B cell (primary cell): ENCODE measurements at regions not wholly inside any gene's neighbourhood (a gene's known extent, or its start where the extent isn't known, plus 50 kb on each side); places are given as distances from the start of the nearest gene placed in this dataset.
"Not testable (repeated sequence)": the region's sequence is repeated elsewhere in the genome, so short reads cannot be mapped to it uniquely, and the experiment has no call there.

Source experiments
- ATAC-seq: fragments of 200-7000 bp; cut with Tn5 transposase; one replicate; pipeline ENCODE4 v1.10.0; 2021; ENCODE audit warnings: low read depth, mild to moderate bottlenecking, moderate number of reproducible peaks, moderate library complexity
- CTCF ChIA-PET: fragments of 350-600 bp; sonication (Branson Sonifier 250); formaldehyde crosslinking; loops from one replicate; lab custom pipeline; 2021; ENCODE audit warnings: antibody characterized with exemption, inconsistent platforms; lab: Charles Lee
- POLR2A ChIA-PET: fragments of 350-600 bp; sonication (Branson Sonifier 250); formaldehyde crosslinking; loops from one replicate; lab custom pipeline; 2021; ENCODE audit warnings: antibody characterized with exemption; lab: Charles Lee
- DNase-seq: peaks from one replicate; pipeline ENCODE4 v3.0.0; 2013
- H2AFZ ChIP-seq: 2 replicates; pipeline ENCODE4 v1.6.1; 2012; ENCODE audit warnings: mild to moderate bottlenecking, low read depth, low read length; ENCODE audit not compliant: insufficient read depth, poor library complexity, severe bottlenecking
- H3K27ac ChIP-seq, 2 donors: 1 replicate in 1 of 2; 2 replicates in 1 of 2; pipeline ENCODE4 v1.5.1; 2012 to 2013; ENCODE audit warnings: low read length in 2 of 2, mild to moderate bottlenecking in 2 of 2, moderate library complexity in 1 of 2
- H3K27me3 ChIP-seq, 4 experiments: fragments of 200-600 bp in 1 of 4; sonication (generic) in 1 of 4; replicated peaks in 1 of 4; 1 replicate in 2 of 4; 2 replicates in 2 of 4; pipeline versions ENCODE4 v1.6.1 to v1.7.0; 2013 to 2016; ENCODE audit warnings: low read length in 3 of 4, mild to moderate bottlenecking in 2 of 4, mixed read lengths in 1 of 4, moderate library complexity in 1 of 4; ENCODE audit not compliant: insufficient read depth in 4 of 4, control insufficient read depth in 3 of 4; ENCODE audit errors: control extremely low read depth in 1 of 4
- H3K36me3 ChIP-seq, 2 experiments: replicated peaks in 1 of 2; 1 replicate in 1 of 2; 2 replicates in 1 of 2; pipeline versions ENCODE4 v1.6.1 to v1.7.1; 2013; ENCODE audit warnings: low read length in 1 of 2; ENCODE audit not compliant: insufficient read depth in 2 of 2, control insufficient read depth in 1 of 2; ENCODE audit errors: control extremely low read depth in 1 of 2, extremely low read depth in 1 of 2
- H3K4me1 ChIP-seq, 2 donors: fragments of 200-600 bp in 1 of 2; sonication (generic) in 1 of 2; 1 replicate in 1 of 2; 2 replicates in 1 of 2; pipeline versions ENCODE4 v1.5.1 to v1.6.1; 2013 to 2017; ENCODE audit warnings: low read length in 2 of 2; ENCODE audit not compliant: control insufficient read depth in 2 of 2, insufficient read depth in 2 of 2
- H3K4me2 ChIP-seq: replicated peaks from 2 replicates; pipeline ENCODE3; 2012; ENCODE audit warnings: mild to moderate bottlenecking, low read depth, low read length; ENCODE audit not compliant: poor library complexity, severe bottlenecking
- H3K4me3 ChIP-seq, 5 experiments: fragments of 200-600 bp in 1 of 5; sonication (generic) in 1 of 5; 1 replicate in 3 of 5; 2 replicates in 2 of 5; pipeline versions ENCODE4 v1.5.1 to v1.7.0; 2011 to 2016; ENCODE audit warnings: low read length in 4 of 5, mild to moderate bottlenecking in 4 of 5, low read depth in 2 of 5, control low read depth in 1 of 5, moderate library complexity in 1 of 5; ENCODE audit not compliant: insufficient read depth in 1 of 5; ENCODE audit errors: control extremely low read depth in 1 of 5, extremely low read depth in 1 of 5
- H3K79me2 ChIP-seq: fragments of 200-600 bp; sonication (generic); one replicate; pipeline ENCODE4 v1.6.0; 2016; ENCODE audit warnings: low read length; ENCODE audit not compliant: control insufficient read depth, insufficient read depth
- H3K9ac ChIP-seq: fragments of 200-600 bp; sonication (generic); 2 replicates; pipeline ENCODE4 v1.6.1; 2017; ENCODE audit warnings: mild to moderate bottlenecking, low read length, moderate library complexity
- H3K9me3 ChIP-seq, 3 donors: one replicate each; pipeline versions ENCODE4 v1.6.1 to v1.7.1; 2013; ENCODE audit warnings: low read length in 2 of 3; ENCODE audit not compliant: control insufficient read depth in 2 of 3, insufficient read depth in 1 of 3; ENCODE audit errors: control extremely low read depth in 1 of 3
- H4K20me1 ChIP-seq: 2 replicates; pipeline ENCODE4 v1.6.0; 2012; ENCODE audit warnings: mild to moderate bottlenecking, low read length; ENCODE audit not compliant: insufficient read depth, control insufficient read depth, poor library complexity, severe bottlenecking
- H3K27ac Mint-ChIP-seq: one replicate; pipeline ENCODE4 v1.8.0; 2021; ENCODE audit warnings: mixed read lengths
- H3K27me3 Mint-ChIP-seq: one replicate; pipeline ENCODE4 v1.8.0; 2021; ENCODE audit warnings: mixed read lengths
- H3K4me1 Mint-ChIP-seq: one replicate; pipeline ENCODE4 v1.8.0; 2021; ENCODE audit warnings: mixed read lengths
- H3K4me3 Mint-ChIP-seq: one replicate; pipeline ENCODE4 v1.8.0; 2021; ENCODE audit warnings: mixed read lengths
- H3K9me3 Mint-ChIP-seq: one replicate; pipeline ENCODE4 v1.8.0; 2022; ENCODE audit warnings: mixed read lengths; ENCODE audit not compliant: insufficient read depth
- WGBS: methylation state at CpG from one replicate; pipeline ENCODE4 v1.1.5; 2013; ENCODE audit warnings: missing lambda C conversion rate; ENCODE audit not compliant: insufficient coverage; 5-methylcytosine and 5-hydroxymethylcytosine counted together
- intact Hi-C: fragments of 100-400 bp; cut with micrococcal nuclease; formaldehyde crosslinking; loops from one replicate; pipeline ENCODE4 v1.10.0; 2022

GRCh38 chr21:9776286-9777020, 744.9 kb upstream of the TPTE start:
- H3K4me1 Mint-ChIP-seq, H3K27ac ChIP-seq, H3K4me2 ChIP-seq, H3K27me3 ChIP-seq, intact Hi-C loops, CTCF ChIA-PET, H2AFZ ChIP-seq, DNase-seq, H3K79me2 ChIP-seq, POLR2A ChIA-PET, H3K4me1 ChIP-seq, H4K20me1 ChIP-seq, H3K36me3 ChIP-seq, H3K9ac ChIP-seq, H3K4me3 Mint-ChIP-seq, H3K27me3 Mint-ChIP-seq, H3K4me3 ChIP-seq, H3K27ac Mint-ChIP-seq, ATAC-seq: not testable (repeated sequence)
- 62% methylated on average over 5 of the region's 8 CpGs for WGBS
- peaks cover 23% of the 10 kb centered on the region for H3K9me3 Mint-ChIP-seq
- H3K9me3 ChIP-seq: peaks cover 1 to 40% (median 9%) of the 10 kb centered on the region in 3 donors

GRCh38 chr21:9778541-9778940, 742.8 kb upstream of the TPTE start:
- H3K9ac ChIP-seq, H3K27ac ChIP-seq, ATAC-seq, H3K4me3 Mint-ChIP-seq, H3K4me2 ChIP-seq, DNase-seq, H3K4me1 Mint-ChIP-seq, CTCF ChIA-PET, H3K27me3 ChIP-seq, POLR2A ChIA-PET, H3K4me1 ChIP-seq, H3K4me3 ChIP-seq, H3K79me2 ChIP-seq, H3K36me3 ChIP-seq, H3K27ac Mint-ChIP-seq, H4K20me1 ChIP-seq, H3K27me3 Mint-ChIP-seq, H2AFZ ChIP-seq, intact Hi-C loops: not testable (repeated sequence)
- H3K9me3 Mint-ChIP-seq: peaks cover 23% of the 10 kb centered on the region
- WGBS: 81% methylated on average over 5 of the region's 5 CpGs
- H3K9me3 ChIP-seq: peaks cover 2 to 29% (median 8%) of the 10 kb centered on the region in 3 donors
